IMR-90 (cell line): ENCODE measurements at regions not wholly inside any gene's neighbourhood (a gene's known extent, or its start where the extent isn't known, plus 50 kb on each side); places are given as distances from the start of the nearest gene placed in this dataset.

Experiments used
- ATAC-seq: fragments of 200-7000 bp; cut with Tn5 transposase; 2 replicates; pipeline ENCODE4 v1.9.1; 2020; ENCODE audit warnings: low read depth, mild to moderate bottlenecking, moderate library complexity
- BruUV-seq: library from RNA; stranded (reverse); fragments of 400-500 nt; replicated peaks from 2 replicates; lab custom pipeline; 2021; lab: Mats Ljungman, UMichigan
- CTCF ChIA-PET: fragments of 300-600 bp; formaldehyde crosslinking; extraction: SDS; loops from one replicate; lab custom pipeline; 2021; ENCODE audit warnings: antibody characterized with exemption; lab: Yijun Ruan, JAX
- POLR2A ChIA-PET: fragments of 300-600 bp; sonication (Branson Sonifier 250); formaldehyde crosslinking; loops from one replicate; lab custom pipeline; 2022; ENCODE audit warnings: antibody characterized with exemption; ENCODE audit not compliant: unreplicated experiment; lab: Charles Lee
- DNase-seq: peaks from one replicate; pipeline ENCODE4 v3.0.0; 2013
- H2AFZ ChIP-seq: replicated peaks from 2 replicates; pipeline ENCODE3; 2013; ENCODE audit warnings: low read length, mild to moderate bottlenecking; ENCODE audit not compliant: poor library complexity
- H2AK5ac ChIP-seq: 2 replicates; pipeline ENCODE4 v1.6.1; 2013; ENCODE audit warnings: low read depth, low read length, inconsistent platforms
- H2AK9ac ChIP-seq: replicated peaks from 2 replicates; pipeline ENCODE3; 2013; ENCODE audit warnings: mild to moderate bottlenecking, low read depth, low read length, moderate library complexity; ENCODE audit not compliant: poor library complexity
- H2BK120ac ChIP-seq: 2 replicates; pipeline ENCODE4 v1.6.1; 2013; ENCODE audit warnings: low read depth, low read length, inconsistent platforms
- H2BK15ac ChIP-seq: 3 replicates; pipeline ENCODE4 v1.6.1; 2013; ENCODE audit warnings: low read depth, low read length, inconsistent platforms
- H2BK20ac ChIP-seq: 2 replicates; pipeline ENCODE4 v1.6.1; 2013; ENCODE audit warnings: low read depth, mild to moderate bottlenecking, inconsistent platforms, low read length, moderate library complexity
- H2BK5ac ChIP-seq: 2 replicates; pipeline ENCODE4 v1.6.1; 2013; ENCODE audit warnings: mild to moderate bottlenecking, low read depth, low read length, inconsistent platforms; ENCODE audit not compliant: poor library complexity, severe bottlenecking
- H3K14ac ChIP-seq: replicated peaks from 2 replicates; pipeline ENCODE4 v1.6.1; 2013; ENCODE audit warnings: low read depth, low read length, inconsistent platforms
- H3K18ac ChIP-seq: 2 replicates; pipeline ENCODE4 v1.6.1; 2013; ENCODE audit warnings: low read depth, low read length, control low read depth
- H3K23ac ChIP-seq: 2 replicates; pipeline ENCODE4 v1.6.1; 2013; ENCODE audit warnings: low read depth, low read length, inconsistent platforms
- H3K27ac ChIP-seq: 2 replicates; pipeline ENCODE4 v1.5.1; 2013; ENCODE audit warnings: mild to moderate bottlenecking, control low read depth, low read length; ENCODE audit not compliant: insufficient read depth
- H3K27me3 ChIP-seq: 2 replicates; pipeline ENCODE4 v1.6.1; 2013; ENCODE audit warnings: low read length; ENCODE audit not compliant: control insufficient read depth, insufficient read depth
- H3K36me3 ChIP-seq: 2 replicates; pipeline ENCODE4 v1.6.1; 2013; ENCODE audit warnings: low read length, mixed read lengths; ENCODE audit not compliant: control insufficient read depth, insufficient read depth
- H3K4ac ChIP-seq: 2 replicates; pipeline ENCODE4 v1.6.1; 2013; ENCODE audit warnings: low read depth, low read length, inconsistent platforms
- H3K4me1 ChIP-seq: 2 replicates; pipeline ENCODE4 v1.6.1; 2013; ENCODE audit warnings: low read length, mixed read lengths; ENCODE audit not compliant: control insufficient read depth, insufficient read depth
- H3K4me2 ChIP-seq: 2 replicates; pipeline ENCODE4 v1.6.1; 2013; ENCODE audit warnings: low read depth, mild to moderate bottlenecking, control low read depth, low read length, moderate library complexity
- H3K4me3 ChIP-seq: 2 replicates; pipeline ENCODE4 v1.5.1; 2013; ENCODE audit warnings: low read depth, mild to moderate bottlenecking, control low read depth, low read length, moderate library complexity; ENCODE audit not compliant: insufficient read depth
- H3K56ac ChIP-seq: 2 replicates; pipeline ENCODE4 v1.6.1; 2013; ENCODE audit warnings: low read length, inconsistent platforms; ENCODE audit not compliant: insufficient read depth; ENCODE audit errors: extremely low read depth
- H3K79me1 ChIP-seq, 2 experiments: 2 replicates each; pipeline ENCODE4 v1.6.1; 2013; ENCODE audit warnings: low read length in 2 of 2, inconsistent platforms in 1 of 2, low read depth in 1 of 2
- H3K9ac ChIP-seq: 2 replicates; pipeline ENCODE4 v1.6.1; 2013; ENCODE audit warnings: low read depth, low read length, control low read depth
- H3K9me1 ChIP-seq: 2 replicates; pipeline ENCODE4 v1.6.1; 2013; ENCODE audit warnings: low read length, inconsistent platforms; ENCODE audit not compliant: insufficient read depth
- H3K9me3 ChIP-seq: 2 replicates; pipeline ENCODE4 v1.6.1; 2013; ENCODE audit warnings: low read length; ENCODE audit not compliant: control insufficient read depth, insufficient read depth
- H4K20me1 ChIP-seq: 2 replicates; pipeline ENCODE4 v1.6.1; 2013; ENCODE audit warnings: low read length, inconsistent platforms; ENCODE audit not compliant: insufficient read depth
- H4K5ac ChIP-seq: 2 replicates; pipeline ENCODE4 v1.6.1; 2013; ENCODE audit warnings: mild to moderate bottlenecking, low read depth, low read length, control low read depth
- H4K8ac ChIP-seq, 2 experiments: 2 replicates each; pipeline ENCODE4 v1.6.1; 2013; ENCODE audit warnings: low read depth in 2 of 2, low read length in 2 of 2, control low read depth in 1 of 2, inconsistent platforms in 1 of 2
- H4K91ac ChIP-seq: 2 replicates; pipeline ENCODE4 v1.6.1; 2013; ENCODE audit warnings: low read depth, low read length, inconsistent platforms; ENCODE audit not compliant: insufficient read depth
- CEBPB ChIP-seq: IDR thresholded peaks from 2 replicates; pipeline ENCODE4 v1.6.1; 2012; ENCODE audit warnings: low read depth, low read length, improper control_type of control experiment
- CHD1 ChIP-seq: IDR thresholded peaks from 2 replicates; pipeline ENCODE4 v1.6.1; 2012; ENCODE audit warnings: low read depth, low read length, improper control_type of control experiment
- CTCF ChIP-seq: conservative IDR thresholded peaks from 2 replicates; pipeline ENCODE4 v1.5.1; 2012; ENCODE audit warnings: mild to moderate bottlenecking, low read depth, low read length, improper control_type of control experiment
- MXI1 ChIP-seq: IDR thresholded peaks from 2 replicates; pipeline ENCODE4 v1.6.1; 2012; ENCODE audit warnings: low read depth, mild to moderate bottlenecking, low read length, moderate library complexity, borderline replicate concordance
- RAD21 ChIP-seq: IDR thresholded peaks from 2 replicates; pipeline ENCODE4 v1.6.1; 2012; ENCODE audit warnings: low read length, improper control_type of control experiment
- USF2 ChIP-seq: fragments of 150-350 bp; IDR thresholded peaks from 2 replicates; pipeline ENCODE4 v1.6.1; 2017; ENCODE audit warnings: mild to moderate bottlenecking, antibody characterized with exemption, low read length, low read depth
- WGBS, 2 experiments: methylation state at CpG; one replicate each; pipeline versions ENCODE4 v1.1.5 to v1.1.7; 2013; ENCODE audit warnings: missing lambda C conversion rate in 2 of 2; ENCODE audit not compliant: insufficient read length in 1 of 2; ENCODE audit errors: extremely low coverage in 2 of 2; 5-methylcytosine and 5-hydroxymethylcytosine counted together
- dilution Hi-C: fragments of 300-500 bp; cut with HindIII; formaldehyde crosslinking; loops from one replicate; pipeline ENCODE4 v1.14.3; 2018; ENCODE audit warnings: low sequenced_read_pairs; ENCODE audit not compliant: unreplicated experiment
- in situ Hi-C: fragments of 300-500 bp; cut with MboI; formaldehyde crosslinking; loops from 3 replicates; pipeline ENCODE4 v1.14.3; 2019; ENCODE audit warnings: low sequenced_read_pairs, inconsistent platforms, mixed read lengths
- intact Hi-C: fragments of 100-400 bp; cut with micrococcal nuclease; formaldehyde crosslinking; loops from 2 replicates; pipeline ENCODE4 v1.10.0; 2022

- no peak for ATAC-seq
- dilution Hi-C loops (no loop called here), intact Hi-C loops (loop anchor here (10.0 kb wide), 2 partner anchors 848 to 928 kb away; no protein-coding TSS in a partner anchor), in situ Hi-C loops (no loop called here)
- no peaks in the 10 kb centered on the region for H3K27me3 ChIP-seq
- no peak overlapping the region for H3K4me3 ChIP-seq
- no peaks in the 10 kb centered on the region for H3K36me3 ChIP-seq
- H4K8ac ChIP-seq: no peak overlapping the region
- H3K79me1 ChIP-seq: no peaks in the 10 kb centered on the region
- H3K4me1 ChIP-seq: no peaks in the 10 kb centered on the region
- no TSS peak for BruUV-seq
- CTCF ChIA-PET: interaction anchor here (0.9 kb wide), 1 partner anchor 10 kb away, joined by 3 read pairs; no protein-coding TSS in a partner anchor
- no peak overlapping the region for H3K23ac ChIP-seq
- H2BK120ac ChIP-seq: no peak overlapping the region
- no peak for DNase-seq
- H3K9me3 ChIP-seq: no peaks in the 10 kb centered on the region
- H3K27ac ChIP-seq: no peak overlapping the region
- no peak overlapping the region for H2AFZ ChIP-seq
- TF ChIP-seq CTCF (no peak), CHD1 (no peak), USF2 (no peak), RAD21 (no peak), CEBPB (no peak), MXI1 (no peak)
- no peak overlapping the region for H3K14ac ChIP-seq
- no peak overlapping the region for H2BK15ac ChIP-seq
- whole genome bisulfite sequencing, 2 experiments: 90% methylated on average over 2 of the region's 5 CpGs; no CpG with 5 or more reads in 1 of the 2 experiments
- no peak overlapping the region for H4K5ac ChIP-seq
- H2AK9ac ChIP-seq: no peak overlapping the region
- H2AK5ac ChIP-seq: no peak overlapping the region
- no peak overlapping the region for H3K4ac ChIP-seq
- H3K4me2 ChIP-seq: no peak overlapping the region
- H3K9me1 ChIP-seq: no peaks in the 10 kb centered on the region
- no peak overlapping the region for H3K56ac ChIP-seq
- no peak overlapping the region for H2BK20ac ChIP-seq
- POLR2A ChIA-PET: no interaction called here
- no peak overlapping the region for H4K91ac ChIP-seq
- no peak overlapping the region for H2BK5ac ChIP-seq
- H4K20me1 ChIP-seq: no peaks in the 10 kb centered on the region
- H3K9ac ChIP-seq: no peak overlapping the region
- H3K18ac ChIP-seq: no peak overlapping the region
Observed at GRCh38 chr4:157973297-157973696, 199.5 kb downstream of the GASK1B start.
